Cardiac muscle cell (in vitro differentiated cells and primary cell): ENCODE measurements at regions not wholly inside any gene's neighbourhood (a gene's known extent, or its start where the extent isn't known, plus 50 kb on each side); places are given as distances from the start of the nearest gene placed in this dataset.

Source experiments
- DNase-seq, 2 donors: peaks; one replicate each; pipeline versions ENCODE4 v3.0.0 to v3.0.0-alpha.2; 2010 to 2017; ENCODE audit warnings: low read depth in 1 of 2, low spot score in 1 of 2
- H3K27ac ChIP-seq: fragments of 200-600 bp; sonication (generic); 2 replicates; pipeline ENCODE4 v1.5.1; 2016
- H3K27me3 ChIP-seq: fragments of 200-600 bp; sonication (generic); 2 replicates; pipeline ENCODE4 v1.6.0; 2016; ENCODE audit warnings: control low read depth
- H3K36me3 ChIP-seq: fragments of 200-600 bp; sonication (generic); 2 replicates; pipeline ENCODE4 v1.5.1; 2016; ENCODE audit warnings: control low read depth
- H3K4me1 ChIP-seq: fragments of 200-600 bp; sonication (generic); 2 replicates; pipeline ENCODE4 v1.8.1; 2017; ENCODE audit warnings: low read depth, mild to moderate bottlenecking, mixed run types
- H3K4me3 ChIP-seq: fragments of 200-600 bp; sonication (generic); 2 replicates; pipeline ENCODE4 v1.5.1; 2016; ENCODE audit warnings: mild to moderate bottlenecking
- H3K9me3 ChIP-seq: fragments of 200-600 bp; sonication (generic); 2 replicates; pipeline ENCODE4 v1.5.1; 2017; ENCODE audit warnings: low read depth, mild to moderate bottlenecking, control low read depth
- TF ChIP-seq, protein P1 (sequence below): IDR thresholded peaks from 2 replicates; pipeline ENCODE4 v1.5.1; 2012; ENCODE audit warnings: low read depth, mild to moderate bottlenecking, low read length

DNA sequence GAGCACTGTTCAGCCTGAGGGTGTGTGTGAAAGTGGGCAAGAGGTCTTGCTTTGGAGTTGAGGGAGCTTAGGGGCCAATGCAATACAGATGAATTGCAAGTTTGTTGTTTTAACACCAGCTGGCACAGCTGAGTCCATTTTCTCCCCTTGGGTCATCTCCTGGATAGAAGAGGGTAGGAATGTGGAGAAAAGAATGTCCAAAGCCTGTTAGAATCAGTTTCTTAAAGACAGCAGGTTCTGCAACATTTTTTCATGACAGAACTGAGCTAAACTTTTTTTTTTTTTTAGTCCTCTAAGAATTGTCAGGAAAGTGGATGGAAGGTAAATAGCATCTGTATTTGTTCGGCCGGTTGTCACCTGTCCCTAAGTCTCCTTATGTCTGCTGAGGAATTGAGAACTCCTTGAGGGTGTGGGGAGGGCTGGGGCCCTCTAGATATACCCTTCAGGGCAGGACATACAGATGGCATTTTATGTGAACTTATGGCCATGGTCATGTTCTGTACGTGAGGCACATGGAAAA lies 211.1 kb upstream of the CADM1 start:
- Histone ChIP-seq H3K9me3 (no peaks in the 10 kb centered on the region), H3K4me1 (no peaks in the 10 kb centered on the region), H3K27me3 (no peaks in the 10 kb centered on the region), H3K27ac (no peak overlapping the region), H3K4me3 (no peak overlapping the region), H3K36me3 (no peaks in the 10 kb centered on the region)
- DNase-seq = no peak
- TF ChIP-seq, protein P1, sequence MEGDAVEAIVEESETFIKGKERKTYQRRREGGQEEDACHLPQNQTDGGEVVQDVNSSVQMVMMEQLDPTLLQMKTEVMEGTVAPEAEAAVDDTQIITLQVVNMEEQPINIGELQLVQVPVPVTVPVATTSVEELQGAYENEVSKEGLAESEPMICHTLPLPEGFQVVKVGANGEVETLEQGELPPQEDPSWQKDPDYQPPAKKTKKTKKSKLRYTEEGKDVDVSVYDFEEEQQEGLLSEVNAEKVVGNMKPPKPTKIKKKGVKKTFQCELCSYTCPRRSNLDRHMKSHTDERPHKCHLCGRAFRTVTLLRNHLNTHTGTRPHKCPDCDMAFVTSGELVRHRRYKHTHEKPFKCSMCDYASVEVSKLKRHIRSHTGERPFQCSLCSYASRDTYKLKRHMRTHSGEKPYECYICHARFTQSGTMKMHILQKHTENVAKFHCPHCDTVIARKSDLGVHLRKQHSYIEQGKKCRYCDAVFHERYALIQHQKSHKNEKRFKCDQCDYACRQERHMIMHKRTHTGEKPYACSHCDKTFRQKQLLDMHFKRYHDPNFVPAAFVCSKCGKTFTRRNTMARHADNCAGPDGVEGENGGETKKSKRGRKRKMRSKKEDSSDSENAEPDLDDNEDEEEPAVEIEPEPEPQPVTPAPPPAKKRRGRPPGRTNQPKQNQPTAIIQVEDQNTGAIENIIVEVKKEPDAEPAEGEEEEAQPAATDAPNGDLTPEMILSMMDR = no peak

DNA sequence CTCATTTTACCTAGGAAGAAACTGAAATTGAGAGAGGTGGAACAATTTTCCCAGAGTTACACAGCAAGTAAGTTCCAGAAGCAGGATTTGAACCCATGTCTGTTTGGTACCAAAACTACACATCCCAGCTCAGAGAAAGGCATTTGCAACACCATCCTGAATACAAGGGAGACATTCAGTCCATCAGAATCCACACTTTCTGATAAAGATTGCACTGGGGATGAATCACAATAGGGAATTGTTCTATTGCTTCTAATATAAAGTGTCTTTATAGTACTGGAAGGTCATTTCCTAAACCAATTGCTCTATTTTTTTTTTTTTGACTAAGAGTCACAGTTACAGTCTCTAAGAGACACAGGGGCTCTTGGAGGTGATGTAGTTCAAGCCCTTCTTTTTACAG lies 208.1 kb upstream of the CADM1 start:
- Histone ChIP-seq H3K27me3 (no peaks in the 10 kb centered on the region), H3K27ac (no peak overlapping the region), H3K36me3 (no peaks in the 10 kb centered on the region), H3K4me3 (no peak overlapping the region), H3K4me1 (no peaks in the 10 kb centered on the region), H3K9me3 (no peaks in the 10 kb centered on the region)
- TF ChIP-seq, protein P1 = no peak
- no peak for DNase-seq

DNA sequence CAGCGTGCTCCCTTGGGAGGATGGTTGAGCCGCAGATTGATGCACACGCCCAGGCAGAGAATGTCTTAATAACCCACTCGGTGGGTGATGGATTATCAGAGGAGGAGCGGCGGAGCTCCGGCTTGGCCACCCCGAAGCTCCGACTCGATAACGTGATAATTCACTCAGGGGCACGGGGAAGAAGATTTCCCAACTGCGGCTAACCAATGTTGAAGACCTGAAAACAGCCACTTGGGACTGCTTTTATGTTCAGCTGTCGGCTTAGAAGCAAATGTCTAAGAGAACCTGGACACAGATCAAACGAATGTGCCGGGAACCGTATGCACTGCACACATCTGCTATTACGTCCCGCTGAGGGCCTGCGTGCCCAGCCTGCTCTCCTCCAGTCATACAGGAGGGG lies 206.8 kb upstream of the CADM1 start:
- no peak for DNase-seq
- no peak overlapping the region for H3K27ac ChIP-seq

DNA sequence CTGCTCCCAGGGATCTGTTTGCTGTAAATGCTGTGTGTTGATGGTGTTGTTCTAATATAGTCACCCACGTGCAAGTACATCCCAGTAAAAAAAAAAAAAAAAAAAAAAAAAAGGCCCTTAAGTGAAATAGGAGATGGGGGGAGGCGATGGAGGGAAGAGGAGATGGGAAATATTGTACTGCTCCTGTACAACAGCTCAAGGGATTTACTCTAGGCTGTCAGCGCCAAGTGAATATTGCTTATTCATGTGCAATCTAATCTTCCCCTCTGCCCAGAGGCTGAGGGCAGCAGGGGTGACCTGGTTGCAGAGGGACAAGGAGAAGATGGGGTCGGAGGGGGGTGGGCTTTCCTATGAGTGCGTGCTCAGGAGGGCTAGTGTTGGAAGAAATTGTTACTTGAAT lies 206.2 kb upstream of the CADM1 start:
- TF ChIP-seq, protein P1 = no peak
- Histone ChIP-seq H3K4me1 (no peaks in the 10 kb centered on the region), H3K27ac (no peak overlapping the region), H3K9me3 (no peaks in the 10 kb centered on the region), H3K36me3 (no peaks in the 10 kb centered on the region), H3K4me3 (no peak overlapping the region), H3K27me3 (no peaks in the 10 kb centered on the region)
- DNase-seq = no peak

More for the DNA sequence above, 206.8 kb upstream of the CADM1 start:
- Histone ChIP-seq H3K36me3 (no peaks in the 10 kb centered on the region), H3K4me1 (no peaks in the 10 kb centered on the region), H3K27me3 (no peaks in the 10 kb centered on the region), H3K4me3 (no peak overlapping the region), H3K9me3 (no peaks in the 10 kb centered on the region)
- TF ChIP-seq, protein P1 = no peak

DNA sequence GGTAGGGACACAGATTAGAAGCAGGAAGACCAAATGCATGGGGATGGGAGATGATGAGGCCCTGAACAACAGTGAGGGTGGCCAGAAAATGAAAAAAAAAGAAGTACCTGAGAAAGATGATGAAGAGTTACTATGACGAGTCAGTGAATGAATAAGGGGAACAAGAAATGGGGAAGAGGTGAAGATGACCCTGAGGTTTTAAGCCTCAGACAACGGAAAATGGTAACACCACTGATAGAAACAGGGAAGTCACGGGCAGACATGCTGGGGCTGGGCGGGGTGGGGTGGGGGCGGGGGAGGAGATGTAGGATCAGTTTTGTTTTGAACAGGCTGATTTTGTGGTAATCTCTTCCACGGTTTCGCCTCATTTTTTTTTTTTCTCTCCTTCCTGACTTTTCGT lies 205.1 kb upstream of the CADM1 start:
- Histone ChIP-seq H3K27ac (no peak overlapping the region), H3K4me1 (no peaks in the 10 kb centered on the region), H3K4me3 (no peak overlapping the region), H3K27me3 (no peaks in the 10 kb centered on the region), H3K36me3 (no peaks in the 10 kb centered on the region), H3K9me3 (no peaks in the 10 kb centered on the region)
- TF ChIP-seq, protein P1 = no peak
- no peak for DNase-seq
